GM10248 (cell line): ENCODE measurements at regions not wholly inside any gene's neighbourhood (a gene's known extent, or its start where the extent isn't known, plus 50 kb on each side); places are given as distances from the start of the nearest gene placed in this dataset.

Experiments
- CTCF ChIA-PET: fragments of 300-600 bp; sonication (Branson Sonifier 250); formaldehyde crosslinking; extraction: SDS; loops from one replicate; lab custom pipeline; 2021; ENCODE audit warnings: antibody characterized with exemption; lab: Yijun Ruan, JAX
- POLR2A ChIA-PET: fragments of 350-650 bp; sonication (Branson Sonifier 250); formaldehyde crosslinking; extraction: SDS; loops from one replicate; lab custom pipeline; 2020; ENCODE audit warnings: antibody characterized with exemption; lab: Yijun Ruan, JAX
- DNase-seq: peaks from one replicate; pipeline ENCODE4 v3.0.0; 2012; ENCODE audit errors: extremely low spot score
- CTCF ChIP-seq: IDR thresholded peaks from 2 replicates; pipeline ENCODE4 v1.5.1; 2012; ENCODE audit warnings: mild to moderate bottlenecking, low read depth; ENCODE audit errors: extremely low read depth, missing control alignments, control extremely low read depth

DNA sequence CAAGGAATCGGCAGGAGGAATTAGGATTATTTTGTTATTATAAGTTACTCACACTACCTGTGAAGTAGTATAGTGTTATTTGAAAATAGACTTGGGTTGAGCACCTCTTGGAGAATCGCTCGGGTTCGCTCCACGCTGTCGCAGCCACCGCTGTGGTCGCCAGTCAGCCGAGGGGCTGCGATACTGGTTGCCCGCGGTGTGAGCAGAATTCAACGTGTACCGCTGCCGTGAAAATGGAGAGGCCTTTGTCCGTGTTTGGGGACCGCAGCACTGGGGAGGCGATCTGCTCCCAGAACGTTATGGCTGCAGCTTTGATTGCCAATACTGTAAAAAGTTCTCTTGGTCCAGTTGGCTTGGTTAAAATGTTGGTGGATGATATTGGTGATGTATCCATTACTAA is 117.2 kb downstream of the C7orf25 start:
- DNase-seq: no peak
- TF ChIP-seq CTCF: no peak
- CTCF ChIA-PET: no interaction called here
- POLR2A ChIA-PET: no interaction called here

GRCh38 chr7:42792841-42793240 is 119.0 kb downstream of the C7orf25 start:
- DNase-seq: no peak
- ChIA-PET CTCF (no interaction called here), POLR2A (no interaction called here)
- TF ChIP-seq CTCF: no peak

GRCh38 chr7:42790196-42790595 is 121.7 kb downstream of the C7orf25 start:
- DNase-seq: no peak
- CTCF ChIA-PET: interaction anchor here (1.1 kb wide), 1 partner anchor 45 kb away, joined by 3 read pairs; no protein-coding TSS in a partner anchor
- no peak for TF ChIP-seq CTCF

GRCh38 chr7:42774436-42774835 is 137.4 kb downstream of the C7orf25 start:
- no peak for DNase-seq
- ChIA-PET POLR2A (no interaction called here), CTCF (no interaction called here)
- TF ChIP-seq CTCF: no peak

More at GRCh38 chr7:42790196-42790595, 121.7 kb downstream of the C7orf25 start:
- POLR2A ChIA-PET: no interaction called here

DNA sequence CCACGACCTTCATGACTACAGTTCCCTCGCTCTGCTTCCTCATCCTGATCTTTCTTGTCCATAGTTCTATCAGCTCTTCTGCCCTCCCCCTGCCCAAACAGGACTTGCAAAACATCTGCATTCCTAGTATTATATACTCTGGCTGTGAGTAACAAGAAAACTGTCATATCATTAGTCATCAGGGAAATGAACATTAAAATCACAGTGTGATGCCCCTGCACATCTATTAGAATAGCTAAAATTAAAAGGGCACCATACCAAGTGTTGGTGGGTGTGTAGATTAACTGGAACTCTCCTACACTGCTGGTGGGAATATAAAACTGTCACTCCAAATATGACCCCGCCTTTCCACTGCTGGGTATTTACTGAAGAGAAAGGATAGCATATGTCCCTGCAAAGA is 141.8 kb downstream of the C7orf25 start:
- POLR2A ChIA-PET: no interaction called here
- CTCF ChIA-PET: interaction anchor here (1.1 to 1.4 kb wide), 3 partner anchors 10 to 26 kb away, joined by 3 to 4 read pairs (median 3); no protein-coding TSS in a partner anchor
- TF ChIP-seq CTCF: no peak
- no peak for DNase-seq

- ChIA-PET CTCF (no interaction called here), POLR2A (no interaction called here)
- no peak for DNase-seq
- no peak for TF ChIP-seq CTCF
These were observed 143.8 kb downstream of the C7orf25 start for GRCh38 chr7:42768045-42768444.
